ENCODE measurements at regions not wholly inside any gene's neighbourhood (a gene's known extent, or its start where the extent isn't known, plus 50 kb on each side); places are given as distances from the start of the nearest gene placed in this dataset.

GRCh38 chr10:94065362-94065761 is 71.6 kb downstream of the PLCE1 start:
- TF ChIP-seq, protein P1, sequence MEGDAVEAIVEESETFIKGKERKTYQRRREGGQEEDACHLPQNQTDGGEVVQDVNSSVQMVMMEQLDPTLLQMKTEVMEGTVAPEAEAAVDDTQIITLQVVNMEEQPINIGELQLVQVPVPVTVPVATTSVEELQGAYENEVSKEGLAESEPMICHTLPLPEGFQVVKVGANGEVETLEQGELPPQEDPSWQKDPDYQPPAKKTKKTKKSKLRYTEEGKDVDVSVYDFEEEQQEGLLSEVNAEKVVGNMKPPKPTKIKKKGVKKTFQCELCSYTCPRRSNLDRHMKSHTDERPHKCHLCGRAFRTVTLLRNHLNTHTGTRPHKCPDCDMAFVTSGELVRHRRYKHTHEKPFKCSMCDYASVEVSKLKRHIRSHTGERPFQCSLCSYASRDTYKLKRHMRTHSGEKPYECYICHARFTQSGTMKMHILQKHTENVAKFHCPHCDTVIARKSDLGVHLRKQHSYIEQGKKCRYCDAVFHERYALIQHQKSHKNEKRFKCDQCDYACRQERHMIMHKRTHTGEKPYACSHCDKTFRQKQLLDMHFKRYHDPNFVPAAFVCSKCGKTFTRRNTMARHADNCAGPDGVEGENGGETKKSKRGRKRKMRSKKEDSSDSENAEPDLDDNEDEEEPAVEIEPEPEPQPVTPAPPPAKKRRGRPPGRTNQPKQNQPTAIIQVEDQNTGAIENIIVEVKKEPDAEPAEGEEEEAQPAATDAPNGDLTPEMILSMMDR (IDR thresholded peaks at IDR 0.05) = no peak
- TF ChIP-seq POLR2A (IDR thresholded peaks at IDR 0.05) = no peak

All from right lobe of liver (tissue), 4 donors.